HG02642 (cell line): ENCODE measurements at regions not wholly inside any gene's neighbourhood (a gene's known extent, or its start where the extent isn't known, plus 50 kb on each side); places are given as distances from the start of the nearest gene placed in this dataset.
A peak's percentile ranks its signal among the peaks of the same experiment; 100 is the strongest.

Source experiments
- ATAC-seq: cut with Tn5 transposase; IDR thresholded peaks from one replicate; pipeline ENCODE4 v1.9.1; 2021; ENCODE audit warnings: mild to moderate bottlenecking; ENCODE audit not compliant: unreplicated experiment, poor library complexity

DNA sequence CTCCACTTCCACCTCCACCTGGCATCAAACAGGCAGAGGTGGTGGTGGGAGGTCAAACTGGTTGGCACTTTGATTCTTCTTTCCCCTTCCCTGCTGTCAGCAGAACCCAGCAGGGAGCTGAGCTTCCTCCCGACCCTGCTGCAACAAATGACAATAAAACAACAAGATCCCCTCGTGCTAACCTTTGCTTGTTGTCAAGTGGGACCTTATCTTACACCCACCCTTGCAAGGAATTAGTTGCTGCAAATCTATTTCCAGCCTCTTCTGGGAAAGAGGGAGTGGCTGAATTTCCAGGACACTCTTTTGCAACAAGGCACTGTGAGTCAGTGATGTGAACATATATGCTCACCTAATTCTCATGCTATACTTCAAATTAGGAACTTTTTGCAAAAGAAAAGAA, 655.1 kb downstream of the DSC3 start:
- ATAC-seq: no peak

- ATAC-seq: no peak
Measured at GRCh38 chr18:30386624-30387023, 655.9 kb downstream of the DSC3 start.

GRCh38 chr18:30385684-30386083, 656.9 kb downstream of the DSC3 start:
- no peak for ATAC-seq

GRCh38 chr18:30381826-30382225, 660.7 kb downstream of the DSC3 start:
- ATAC-seq: no peak

DNA sequence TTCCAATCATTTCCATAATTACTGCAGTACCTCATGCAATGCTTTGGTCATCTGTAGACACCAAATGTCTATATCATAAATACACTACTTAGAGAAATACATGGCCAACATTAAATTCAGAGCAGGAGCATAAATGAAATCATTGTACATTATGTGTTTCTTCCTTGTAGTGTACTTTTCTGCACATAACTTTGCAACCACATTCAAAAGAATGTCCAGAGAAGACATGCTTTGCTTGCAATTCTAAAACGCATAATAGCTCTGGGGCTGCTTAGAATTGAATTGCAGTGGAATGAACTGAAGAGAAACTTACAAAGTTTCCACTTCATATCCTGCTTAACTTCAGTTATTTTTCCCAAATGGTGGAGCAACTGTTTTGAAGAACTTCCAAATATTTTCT, 664.4 kb downstream of the DSC3 start:
- no peak for ATAC-seq

DNA sequence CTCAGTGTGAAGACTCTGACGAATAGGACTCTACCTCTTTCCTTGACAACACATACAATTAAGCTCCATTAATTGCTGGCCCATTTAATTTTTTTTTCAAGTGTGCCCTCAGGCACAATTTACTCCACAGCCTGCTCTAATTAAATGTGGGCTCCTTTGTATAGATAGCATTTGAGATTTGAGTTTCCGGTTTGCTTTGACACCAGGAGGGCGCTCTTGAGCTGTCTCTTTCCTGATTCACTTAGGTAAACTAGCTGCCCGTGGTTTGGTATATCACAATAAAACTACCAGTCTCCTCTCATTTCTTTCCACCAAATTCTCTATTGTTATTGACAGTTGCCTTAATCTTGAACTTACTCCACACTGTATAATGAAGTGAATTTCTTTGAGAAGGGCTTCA, 666.0 kb downstream of the DSC3 start:
- no peak for ATAC-seq

GRCh38 chr18:30361864-30362540, 680.5 kb downstream of the DSC3 start:
- ATAC-seq: no peak

GRCh38 chr18:30359521-30359920, 683.0 kb downstream of the DSC3 start:
- ATAC-seq: no peak

DNA sequence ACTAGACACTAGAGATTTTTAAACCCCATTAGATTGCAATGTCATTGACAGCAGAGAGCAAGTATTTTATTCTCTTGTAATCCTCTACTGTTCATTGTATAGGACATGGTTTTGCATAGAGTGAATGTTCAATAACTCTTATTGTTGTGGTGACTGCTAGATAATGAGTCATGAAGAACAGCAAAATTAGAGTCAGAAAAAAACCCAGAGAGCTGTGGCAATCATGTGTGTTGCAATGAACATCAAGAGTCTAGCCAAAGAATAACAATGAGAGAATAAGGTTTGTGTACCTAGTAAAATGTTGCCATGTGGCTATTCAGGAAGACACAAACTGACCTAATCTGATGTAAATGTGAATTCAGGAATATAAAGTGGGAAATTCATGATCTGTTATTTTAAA, 684.0 kb downstream of the DSC3 start:
- no peak for ATAC-seq

GRCh38 chr18:30352551-30353168, 689.9 kb downstream of the DSC3 start:
- ATAC-seq: no peak

DNA sequence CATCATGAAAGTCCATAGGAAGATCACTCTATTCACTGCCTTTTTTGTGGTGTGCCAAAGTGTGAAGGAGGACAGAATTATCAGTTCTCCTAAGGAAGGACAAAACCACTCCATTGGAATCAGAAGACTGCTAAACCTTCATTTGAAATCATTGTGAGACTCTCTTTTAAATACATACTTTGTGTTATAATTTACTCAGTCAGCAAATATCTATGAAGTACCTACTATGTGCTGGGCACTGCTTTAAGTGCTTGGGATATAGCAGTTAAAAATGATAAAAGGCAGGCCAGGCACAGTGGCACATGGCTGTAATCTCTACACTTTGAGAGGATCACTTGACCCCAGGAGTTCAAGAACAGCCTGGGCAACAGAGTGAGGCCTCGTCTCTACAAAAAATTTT, 692.3 kb downstream of the DSC3 start:
- no peak for ATAC-seq

GRCh38 chr18:30343090-30343489, 699.5 kb downstream of the DSC3 start:
- no peak for ATAC-seq

DNA sequence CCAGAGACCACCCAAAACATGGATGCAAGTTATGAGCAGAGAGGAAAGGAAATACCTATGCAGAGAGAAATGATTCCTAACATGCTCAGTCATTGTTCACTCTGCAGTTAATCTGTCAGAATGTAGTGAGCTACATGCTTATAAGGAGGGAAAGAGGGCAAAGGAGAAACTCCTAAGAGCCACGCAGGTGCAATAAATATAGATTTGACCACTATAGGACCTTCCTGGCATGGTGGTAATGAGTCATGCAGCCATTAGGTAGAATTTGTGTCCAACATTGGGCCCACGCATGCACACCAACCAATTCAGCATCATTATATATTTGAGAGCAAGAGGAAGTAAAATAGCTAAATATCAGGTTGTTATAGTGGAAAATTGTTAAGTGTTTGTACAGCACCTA, 699.9 kb downstream of the DSC3 start:
- no peak for ATAC-seq

DNA sequence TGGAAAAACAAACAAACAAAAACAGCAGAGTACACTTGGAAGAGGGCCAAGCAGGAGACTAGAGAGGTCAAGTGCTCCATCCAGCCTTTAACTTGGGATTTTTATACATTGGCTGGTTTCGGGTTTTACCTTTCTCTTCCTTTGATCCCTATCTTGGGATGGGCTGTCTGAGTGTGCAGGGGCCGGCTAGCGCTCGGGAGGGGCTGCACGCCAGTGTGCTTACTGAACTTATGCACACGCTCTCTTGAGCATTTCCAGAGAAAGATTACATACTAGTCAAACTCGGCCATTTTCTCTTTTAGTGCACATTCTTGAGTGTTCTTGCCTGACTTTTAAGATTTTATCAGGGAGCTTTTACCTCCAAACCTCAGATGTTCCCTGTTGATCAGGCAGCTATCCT, 707.8 kb downstream of the DSC3 start:
- no peak for ATAC-seq

DNA sequence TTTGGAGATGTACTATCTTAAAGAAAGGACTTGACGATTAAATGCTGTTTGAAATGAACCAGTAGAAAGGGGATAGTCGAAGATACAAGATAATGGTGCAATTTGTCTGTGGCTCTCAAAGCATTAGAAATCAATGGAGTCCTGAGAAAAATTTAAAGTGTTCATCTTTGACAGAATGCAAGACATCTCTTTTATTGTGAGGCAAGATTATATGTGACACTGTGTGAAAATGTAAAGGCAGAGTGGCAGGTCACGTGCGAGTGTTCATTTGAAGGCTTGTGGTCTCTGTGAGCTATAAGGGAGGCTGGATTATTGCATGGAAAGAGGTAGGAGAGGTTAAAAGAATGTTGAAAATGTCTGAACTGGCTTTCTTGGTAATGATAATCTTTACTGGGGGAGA, 709.2 kb downstream of the DSC3 start:
- ATAC-seq: no peak

GRCh38 chr18:30328839-30329238, 713.7 kb downstream of the DSC3 start:
- ATAC-seq: no peak

DNA sequence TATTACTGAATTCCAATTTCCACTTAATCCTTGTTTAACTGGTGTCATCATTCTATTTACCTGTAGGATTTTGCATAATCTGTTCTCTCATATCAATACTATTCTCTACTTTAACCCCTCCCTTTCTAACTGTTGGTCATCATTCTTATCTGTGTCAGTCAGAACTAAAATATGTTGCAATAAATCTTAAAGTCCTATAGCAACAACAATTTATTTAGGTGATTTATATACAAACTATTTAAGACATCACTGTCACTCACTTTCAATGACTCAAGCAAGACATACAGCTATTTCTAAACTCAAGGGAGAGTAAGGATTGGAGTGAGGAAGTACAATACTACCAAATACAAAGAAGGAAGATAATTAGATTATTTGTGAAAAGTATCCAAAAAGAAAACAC, 740.4 kb downstream of the DSC3 start:
- ATAC-seq: no peak

DNA sequence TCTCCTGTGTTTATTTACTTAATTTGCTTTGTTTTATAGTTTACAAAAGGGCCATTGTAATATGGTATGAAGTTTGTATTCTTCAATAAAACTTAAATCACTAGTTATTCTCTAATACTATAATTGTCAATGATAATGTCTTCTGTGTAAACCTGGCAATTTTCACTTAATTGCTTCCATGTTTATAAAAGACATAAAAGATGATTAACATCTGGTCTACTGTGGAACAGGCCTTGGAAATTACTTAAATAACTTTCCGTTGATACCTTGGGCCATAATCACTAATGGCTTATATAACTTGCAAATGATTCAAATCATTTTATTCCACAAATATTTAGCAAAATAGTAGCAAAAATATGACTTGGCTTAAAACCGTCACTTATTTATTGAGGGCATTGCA, 743.8 kb downstream of the DSC3 start:
- ATAC-seq: no peak

DNA sequence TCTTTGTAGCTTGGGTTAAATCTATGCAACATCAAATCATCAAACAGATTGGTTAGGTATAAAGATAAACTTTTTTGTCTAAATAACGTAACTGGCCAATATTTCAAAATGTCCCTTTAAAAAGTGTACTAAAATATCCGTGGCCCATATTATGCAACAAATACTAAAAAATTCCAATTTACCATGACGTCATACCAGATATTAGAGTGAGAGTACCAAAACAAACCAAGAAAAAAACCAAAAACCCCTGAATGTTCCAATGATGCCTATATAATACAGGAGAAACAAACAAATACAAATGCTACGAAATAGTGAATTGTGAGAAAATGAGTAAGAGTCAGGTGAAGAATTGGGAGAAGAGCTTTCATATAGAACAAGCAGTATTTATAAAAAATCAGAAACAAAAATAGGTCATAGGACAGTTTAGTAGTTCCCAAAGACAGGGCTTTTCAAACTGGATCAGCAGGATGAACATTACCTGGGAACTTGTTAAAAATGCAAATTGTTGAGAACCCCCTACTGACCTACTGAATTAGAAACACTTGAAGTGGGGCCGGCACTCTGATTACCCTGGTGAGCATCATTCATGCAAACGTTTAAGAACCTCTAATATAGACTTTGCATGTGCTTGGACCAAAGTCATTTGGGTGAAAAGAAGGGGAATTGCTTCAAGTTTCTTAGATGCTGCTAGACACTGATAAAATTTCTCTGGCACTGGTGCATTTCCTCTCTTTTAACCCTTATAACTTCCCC, 753.7 kb downstream of the DSC3 start:
- ATAC-seq: no peak

DNA sequence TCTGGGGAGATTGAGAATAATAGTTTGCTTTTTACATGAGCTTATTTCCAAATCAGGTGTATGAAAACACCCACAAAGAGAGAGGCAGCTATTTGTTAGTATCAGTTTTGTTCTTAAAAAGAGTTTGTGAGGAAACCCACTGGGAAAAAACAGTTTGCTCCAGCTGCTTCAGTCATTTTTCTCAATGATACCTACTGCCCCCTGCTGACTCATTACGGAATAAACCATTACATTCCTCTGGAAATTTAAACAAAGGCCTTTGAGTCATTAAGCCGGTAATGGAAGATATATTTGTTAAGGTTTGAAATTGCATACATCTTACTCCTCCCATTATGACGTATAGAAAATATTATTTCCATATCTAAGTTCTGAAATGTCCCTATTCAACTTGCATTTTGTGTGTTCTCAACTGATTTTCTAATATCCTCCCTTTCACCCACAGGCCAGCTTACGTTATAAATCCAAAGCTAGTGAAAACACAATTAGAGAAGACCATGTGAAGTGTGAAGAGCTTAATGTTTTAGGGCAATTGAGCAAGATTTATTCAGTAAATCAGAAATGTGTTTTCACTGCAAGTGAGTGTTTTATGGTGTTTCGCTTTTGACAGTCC, 761.6 kb downstream of the DSC3 start:
- peak; percentile 78 for ATAC-seq

DNA sequence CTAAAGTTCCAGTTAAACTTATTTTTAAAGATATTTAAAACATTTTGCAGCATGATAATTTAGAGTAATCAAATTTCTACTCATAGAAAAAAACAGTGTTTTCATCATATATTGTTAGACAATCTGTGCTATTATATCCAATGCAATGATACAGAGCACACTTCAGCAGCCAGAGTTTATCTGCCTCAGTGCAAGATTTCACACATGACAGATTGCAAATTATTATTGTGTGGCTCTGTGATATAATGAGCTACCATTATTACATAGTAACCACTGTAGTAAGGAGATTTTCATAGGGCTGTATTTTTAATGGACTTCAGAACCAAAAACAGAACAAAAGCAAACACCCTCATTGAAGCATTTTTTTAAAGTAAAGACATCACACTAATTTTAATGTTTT, 762.4 kb downstream of the DSC3 start:
- no peak for ATAC-seq
